ENCODE measurements at regions not wholly inside any gene's neighbourhood (a gene's known extent, or its start where the extent isn't known, plus 50 kb on each side); places are given as distances from the start of the nearest gene placed in this dataset.
"Not testable (repeated sequence)": the region's sequence is repeated elsewhere in the genome, so short reads cannot be mapped to it uniquely, and the experiment has no call there.

DNA sequence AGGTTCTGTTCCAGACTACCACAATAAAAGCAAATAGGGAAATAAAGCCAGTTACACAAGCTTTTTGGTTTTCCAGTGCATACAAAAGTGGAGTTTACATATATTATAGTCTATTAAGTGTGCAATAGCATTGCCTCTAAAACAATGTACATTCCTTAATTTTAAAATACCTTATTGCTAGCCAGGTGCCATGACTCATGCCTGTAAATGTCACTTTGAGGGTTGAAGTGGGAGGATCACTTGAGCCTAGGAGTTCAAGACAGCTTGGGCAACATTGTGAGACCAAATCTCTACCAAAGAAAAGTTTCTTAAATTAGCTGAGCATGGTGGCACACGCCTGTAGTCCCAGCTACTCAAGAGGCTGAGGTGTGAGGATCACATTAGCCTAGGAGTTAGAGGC is 52.9 kb upstream of the IMP4 start:
- no peak for ATAC-seq (ENCODE audit: low FRiP score)
- TF ChIP-seq, protein P1, sequence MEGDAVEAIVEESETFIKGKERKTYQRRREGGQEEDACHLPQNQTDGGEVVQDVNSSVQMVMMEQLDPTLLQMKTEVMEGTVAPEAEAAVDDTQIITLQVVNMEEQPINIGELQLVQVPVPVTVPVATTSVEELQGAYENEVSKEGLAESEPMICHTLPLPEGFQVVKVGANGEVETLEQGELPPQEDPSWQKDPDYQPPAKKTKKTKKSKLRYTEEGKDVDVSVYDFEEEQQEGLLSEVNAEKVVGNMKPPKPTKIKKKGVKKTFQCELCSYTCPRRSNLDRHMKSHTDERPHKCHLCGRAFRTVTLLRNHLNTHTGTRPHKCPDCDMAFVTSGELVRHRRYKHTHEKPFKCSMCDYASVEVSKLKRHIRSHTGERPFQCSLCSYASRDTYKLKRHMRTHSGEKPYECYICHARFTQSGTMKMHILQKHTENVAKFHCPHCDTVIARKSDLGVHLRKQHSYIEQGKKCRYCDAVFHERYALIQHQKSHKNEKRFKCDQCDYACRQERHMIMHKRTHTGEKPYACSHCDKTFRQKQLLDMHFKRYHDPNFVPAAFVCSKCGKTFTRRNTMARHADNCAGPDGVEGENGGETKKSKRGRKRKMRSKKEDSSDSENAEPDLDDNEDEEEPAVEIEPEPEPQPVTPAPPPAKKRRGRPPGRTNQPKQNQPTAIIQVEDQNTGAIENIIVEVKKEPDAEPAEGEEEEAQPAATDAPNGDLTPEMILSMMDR (IDR thresholded peaks at IDR 0.05) = no peak
- no peak for DNase-seq (ENCODE audit: low spot score)

- no peak for ATAC-seq (ENCODE audit: low FRiP score)
- no peak for DNase-seq (ENCODE audit: low spot score)
- TF ChIP-seq, protein P1 (IDR thresholded peaks at IDR 0.05) = no peak
These were observed 54.0 kb upstream of the IMP4 start for GRCh38 chr2:130288467-130289403.

DNA sequence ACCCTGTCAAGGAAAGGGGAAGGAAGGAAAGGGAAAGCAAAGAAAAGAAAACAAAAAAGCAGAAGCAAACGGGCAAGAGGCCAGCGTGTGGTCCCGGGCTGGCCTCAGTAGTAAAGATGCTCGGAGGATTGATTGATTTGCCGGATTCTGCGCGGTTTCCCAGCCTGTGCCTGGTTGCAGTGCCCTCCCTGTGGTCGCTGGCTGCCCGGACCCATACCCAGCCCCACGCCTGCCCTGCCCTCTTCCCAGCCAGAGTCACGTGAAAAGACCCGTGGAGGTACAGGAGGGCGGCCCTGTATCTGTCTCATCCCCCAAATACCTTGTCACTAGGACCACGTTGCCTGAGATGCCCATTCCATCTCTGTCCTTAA is 55.1 kb upstream of the IMP4 start:
- no peak for DNase-seq (ENCODE audit: low spot score)
- TF ChIP-seq, protein P1 (IDR thresholded peaks at IDR 0.05) = no peak

GRCh38 chr2:130286983-130287655 is 55.6 kb upstream of the IMP4 start:
- no peak for ATAC-seq (ENCODE audit: low FRiP score)
- TF ChIP-seq, protein P1 (IDR thresholded peaks at IDR 0.05) = no peak
- DNase-seq (ENCODE audit: low spot score) = no peak

More for the DNA sequence above, 55.1 kb upstream of the IMP4 start:
- no peak for ATAC-seq (ENCODE audit: low FRiP score)

GRCh38 chr2:130283341-130283869 is 59.3 kb upstream of the IMP4 start:
- not testable (repeated sequence) for DNase-seq (ENCODE audit: low spot score); ATAC-seq (ENCODE audit: low FRiP score)

GRCh38 chr2:130279551-130279950 is 63.1 kb upstream of the IMP4 start:
- ATAC-seq (ENCODE audit: low FRiP score); DNase-seq (ENCODE audit: low spot score): not testable (repeated sequence)

DNA sequence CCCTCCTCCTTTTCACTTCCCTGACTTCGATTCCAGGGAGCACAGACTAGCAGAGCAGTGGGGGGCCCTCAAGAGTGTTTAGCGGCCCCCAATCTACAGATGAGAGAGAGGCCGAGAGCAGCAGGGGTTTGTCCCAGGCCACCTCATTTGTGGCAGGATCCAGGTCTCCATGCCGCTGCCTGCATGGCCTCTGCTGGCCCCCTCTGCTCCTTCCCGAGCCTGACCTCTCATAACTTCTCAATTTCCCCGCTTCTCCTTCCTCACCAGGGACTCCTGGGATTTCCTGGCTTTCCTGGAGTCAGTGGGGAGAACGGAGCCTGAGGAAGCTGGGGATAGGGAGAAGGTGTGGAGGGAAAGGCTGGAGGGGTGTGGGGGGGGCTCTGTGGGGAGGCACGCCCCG is 70.1 kb upstream of the TUBA3E start:
- not testable (repeated sequence) for ATAC-seq (ENCODE audit: low FRiP score); DNase-seq (ENCODE audit: low spot score)

DNA sequence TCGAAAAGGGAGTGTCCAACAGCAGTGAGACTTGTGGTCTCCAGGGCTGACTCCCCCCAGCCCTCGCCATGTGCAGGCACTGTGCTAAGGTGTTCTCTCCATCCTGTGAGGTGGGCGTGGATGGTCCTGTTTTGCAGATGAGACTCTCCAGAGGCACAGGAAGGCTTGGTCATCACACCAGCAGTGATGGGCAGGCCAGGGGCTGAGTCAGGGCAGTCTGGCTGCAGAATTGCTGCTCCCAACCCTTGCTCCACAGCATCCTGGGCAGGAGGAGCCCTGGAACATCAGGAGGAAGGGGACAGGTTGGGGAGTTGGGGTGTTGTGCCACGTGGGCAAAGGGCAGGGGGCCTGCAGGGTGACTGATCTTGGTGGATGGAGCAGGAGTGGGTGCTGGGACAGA is 69.3 kb upstream of the TUBA3E start:
- not testable (repeated sequence) for DNase-seq (ENCODE audit: low spot score)

GRCh38 chr2:130266836-130267235 is 68.6 kb upstream of the TUBA3E start:
- DNase-seq (ENCODE audit: low spot score); ATAC-seq (ENCODE audit: low FRiP score): not testable (repeated sequence)

More for the DNA sequence above, 69.3 kb upstream of the TUBA3E start:
- not testable (repeated sequence) for ATAC-seq (ENCODE audit: low FRiP score)

GRCh38 chr2:130265570-130266247 is 67.5 kb upstream of the TUBA3E start:
- not testable (repeated sequence) for DNase-seq (ENCODE audit: low spot score); ATAC-seq (ENCODE audit: low FRiP score)

- ATAC-seq (ENCODE audit: low FRiP score); DNase-seq (ENCODE audit: low spot score): not testable (repeated sequence)
These were observed 66.7 kb upstream of the TUBA3E start for GRCh38 chr2:130264901-130265320.

All from omental fat pad (tissue), 3 donors.